ENCODE measurements at regions not wholly inside any gene's neighbourhood (a gene's known extent, or its start where the extent isn't known, plus 50 kb on each side); places are given as distances from the start of the nearest gene placed in this dataset.

DNA sequence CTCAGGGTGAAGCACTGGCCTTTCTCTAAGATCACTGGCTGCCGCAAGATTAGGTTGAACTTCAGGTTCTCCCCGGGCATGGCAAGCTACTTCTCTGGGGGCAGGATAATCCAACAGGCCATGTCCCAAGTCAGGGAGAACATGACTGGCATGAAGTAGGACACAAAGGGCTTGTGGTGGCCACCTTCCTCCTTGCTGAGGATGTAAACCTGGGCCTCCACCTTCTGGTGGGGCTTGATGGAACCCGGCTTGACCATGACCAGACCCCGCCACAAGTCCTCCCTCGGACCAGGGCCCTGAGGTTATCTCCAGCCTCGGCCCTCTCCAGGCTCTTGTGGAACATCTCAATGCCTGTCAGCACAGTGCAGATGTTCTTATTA, 211.1 kb upstream of the WSB1 start:
- TF ChIP-seq, protein P1, sequence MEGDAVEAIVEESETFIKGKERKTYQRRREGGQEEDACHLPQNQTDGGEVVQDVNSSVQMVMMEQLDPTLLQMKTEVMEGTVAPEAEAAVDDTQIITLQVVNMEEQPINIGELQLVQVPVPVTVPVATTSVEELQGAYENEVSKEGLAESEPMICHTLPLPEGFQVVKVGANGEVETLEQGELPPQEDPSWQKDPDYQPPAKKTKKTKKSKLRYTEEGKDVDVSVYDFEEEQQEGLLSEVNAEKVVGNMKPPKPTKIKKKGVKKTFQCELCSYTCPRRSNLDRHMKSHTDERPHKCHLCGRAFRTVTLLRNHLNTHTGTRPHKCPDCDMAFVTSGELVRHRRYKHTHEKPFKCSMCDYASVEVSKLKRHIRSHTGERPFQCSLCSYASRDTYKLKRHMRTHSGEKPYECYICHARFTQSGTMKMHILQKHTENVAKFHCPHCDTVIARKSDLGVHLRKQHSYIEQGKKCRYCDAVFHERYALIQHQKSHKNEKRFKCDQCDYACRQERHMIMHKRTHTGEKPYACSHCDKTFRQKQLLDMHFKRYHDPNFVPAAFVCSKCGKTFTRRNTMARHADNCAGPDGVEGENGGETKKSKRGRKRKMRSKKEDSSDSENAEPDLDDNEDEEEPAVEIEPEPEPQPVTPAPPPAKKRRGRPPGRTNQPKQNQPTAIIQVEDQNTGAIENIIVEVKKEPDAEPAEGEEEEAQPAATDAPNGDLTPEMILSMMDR (conservative IDR thresholded peaks at IDR 0.05 in 1 of 2, IDR thresholded peaks at IDR 0.05 in 1 of 2; ENCODE audit: low read depth in 1 of 2, low read length in 2 of 2), result no peak
- TF ChIP-seq EZH2 (IDR thresholded peaks at IDR 0.05; ENCODE audit: low read length, missing control alignments), result no peak

Measured in fibroblast of lung (primary cell).